IMR-90 (cell line): ENCODE measurements at regions not wholly inside any gene's neighbourhood (a gene's known extent, or its start where the extent isn't known, plus 50 kb on each side); places are given as distances from the start of the nearest gene placed in this dataset.

Experiments used
- ATAC-seq: fragments of 200-7000 bp; cut with Tn5 transposase; 2 replicates; pipeline ENCODE4 v1.9.1; 2020; ENCODE audit warnings: low read depth, mild to moderate bottlenecking, moderate library complexity
- BruUV-seq: library from RNA; stranded (reverse); fragments of 400-500 nt; replicated peaks from 2 replicates; lab custom pipeline; 2021; lab: Mats Ljungman, UMichigan
- CTCF ChIA-PET: fragments of 300-600 bp; formaldehyde crosslinking; extraction: SDS; loops from one replicate; lab custom pipeline; 2021; ENCODE audit warnings: antibody characterized with exemption; lab: Yijun Ruan, JAX
- POLR2A ChIA-PET: fragments of 300-600 bp; sonication (Branson Sonifier 250); formaldehyde crosslinking; loops from one replicate; lab custom pipeline; 2022; ENCODE audit warnings: antibody characterized with exemption; ENCODE audit not compliant: unreplicated experiment; lab: Charles Lee
- DNase-seq: peaks from one replicate; pipeline ENCODE4 v3.0.0; 2013
- H2AFZ ChIP-seq: replicated peaks from 2 replicates; pipeline ENCODE3; 2013; ENCODE audit warnings: low read length, mild to moderate bottlenecking; ENCODE audit not compliant: poor library complexity
- H2AK5ac ChIP-seq: 2 replicates; pipeline ENCODE4 v1.6.1; 2013; ENCODE audit warnings: low read depth, low read length, inconsistent platforms
- H2AK9ac ChIP-seq: replicated peaks from 2 replicates; pipeline ENCODE3; 2013; ENCODE audit warnings: mild to moderate bottlenecking, low read depth, low read length, moderate library complexity; ENCODE audit not compliant: poor library complexity
- H2BK120ac ChIP-seq: 2 replicates; pipeline ENCODE4 v1.6.1; 2013; ENCODE audit warnings: low read depth, low read length, inconsistent platforms
- H2BK15ac ChIP-seq: 3 replicates; pipeline ENCODE4 v1.6.1; 2013; ENCODE audit warnings: low read depth, low read length, inconsistent platforms
- H2BK20ac ChIP-seq: 2 replicates; pipeline ENCODE4 v1.6.1; 2013; ENCODE audit warnings: low read depth, mild to moderate bottlenecking, inconsistent platforms, low read length, moderate library complexity
- H2BK5ac ChIP-seq: 2 replicates; pipeline ENCODE4 v1.6.1; 2013; ENCODE audit warnings: mild to moderate bottlenecking, low read depth, low read length, inconsistent platforms; ENCODE audit not compliant: poor library complexity, severe bottlenecking
- H3K14ac ChIP-seq: replicated peaks from 2 replicates; pipeline ENCODE4 v1.6.1; 2013; ENCODE audit warnings: low read depth, low read length, inconsistent platforms
- H3K18ac ChIP-seq: 2 replicates; pipeline ENCODE4 v1.6.1; 2013; ENCODE audit warnings: low read depth, low read length, control low read depth
- H3K23ac ChIP-seq: 2 replicates; pipeline ENCODE4 v1.6.1; 2013; ENCODE audit warnings: low read depth, low read length, inconsistent platforms
- H3K27ac ChIP-seq: 2 replicates; pipeline ENCODE4 v1.5.1; 2013; ENCODE audit warnings: mild to moderate bottlenecking, control low read depth, low read length; ENCODE audit not compliant: insufficient read depth
- H3K27me3 ChIP-seq: 2 replicates; pipeline ENCODE4 v1.6.1; 2013; ENCODE audit warnings: low read length; ENCODE audit not compliant: control insufficient read depth, insufficient read depth
- H3K36me3 ChIP-seq: 2 replicates; pipeline ENCODE4 v1.6.1; 2013; ENCODE audit warnings: low read length, mixed read lengths; ENCODE audit not compliant: control insufficient read depth, insufficient read depth
- H3K4ac ChIP-seq: 2 replicates; pipeline ENCODE4 v1.6.1; 2013; ENCODE audit warnings: low read depth, low read length, inconsistent platforms
- H3K4me1 ChIP-seq: 2 replicates; pipeline ENCODE4 v1.6.1; 2013; ENCODE audit warnings: low read length, mixed read lengths; ENCODE audit not compliant: control insufficient read depth, insufficient read depth
- H3K4me2 ChIP-seq: 2 replicates; pipeline ENCODE4 v1.6.1; 2013; ENCODE audit warnings: low read depth, mild to moderate bottlenecking, control low read depth, low read length, moderate library complexity
- H3K4me3 ChIP-seq: 2 replicates; pipeline ENCODE4 v1.5.1; 2013; ENCODE audit warnings: low read depth, mild to moderate bottlenecking, control low read depth, low read length, moderate library complexity; ENCODE audit not compliant: insufficient read depth
- H3K56ac ChIP-seq: 2 replicates; pipeline ENCODE4 v1.6.1; 2013; ENCODE audit warnings: low read length, inconsistent platforms; ENCODE audit not compliant: insufficient read depth; ENCODE audit errors: extremely low read depth
- H3K79me1 ChIP-seq, 2 experiments: 2 replicates each; pipeline ENCODE4 v1.6.1; 2013; ENCODE audit warnings: low read length in 2 of 2, inconsistent platforms in 1 of 2, low read depth in 1 of 2
- H3K9ac ChIP-seq: 2 replicates; pipeline ENCODE4 v1.6.1; 2013; ENCODE audit warnings: low read depth, low read length, control low read depth
- H3K9me1 ChIP-seq: 2 replicates; pipeline ENCODE4 v1.6.1; 2013; ENCODE audit warnings: low read length, inconsistent platforms; ENCODE audit not compliant: insufficient read depth
- H3K9me3 ChIP-seq: 2 replicates; pipeline ENCODE4 v1.6.1; 2013; ENCODE audit warnings: low read length; ENCODE audit not compliant: control insufficient read depth, insufficient read depth
- H4K20me1 ChIP-seq: 2 replicates; pipeline ENCODE4 v1.6.1; 2013; ENCODE audit warnings: low read length, inconsistent platforms; ENCODE audit not compliant: insufficient read depth
- H4K5ac ChIP-seq: 2 replicates; pipeline ENCODE4 v1.6.1; 2013; ENCODE audit warnings: mild to moderate bottlenecking, low read depth, low read length, control low read depth
- H4K8ac ChIP-seq, 2 experiments: 2 replicates each; pipeline ENCODE4 v1.6.1; 2013; ENCODE audit warnings: low read depth in 2 of 2, low read length in 2 of 2, control low read depth in 1 of 2, inconsistent platforms in 1 of 2
- H4K91ac ChIP-seq: 2 replicates; pipeline ENCODE4 v1.6.1; 2013; ENCODE audit warnings: low read depth, low read length, inconsistent platforms; ENCODE audit not compliant: insufficient read depth
- CHD1 ChIP-seq: IDR thresholded peaks from 2 replicates; pipeline ENCODE4 v1.6.1; 2012; ENCODE audit warnings: low read depth, low read length, improper control_type of control experiment
- MAZ ChIP-seq: IDR thresholded peaks from 2 replicates; pipeline ENCODE4 v1.6.1; 2012; ENCODE audit warnings: low read depth, mild to moderate bottlenecking, low read length, improper control_type of control experiment, moderate library complexity, borderline replicate concordance
- WGBS, 2 experiments: methylation state at CpG; one replicate each; pipeline versions ENCODE4 v1.1.5 to v1.1.7; 2013; ENCODE audit warnings: missing lambda C conversion rate in 2 of 2; ENCODE audit not compliant: insufficient read length in 1 of 2; ENCODE audit errors: extremely low coverage in 2 of 2; 5-methylcytosine and 5-hydroxymethylcytosine counted together
- dilution Hi-C: fragments of 300-500 bp; cut with HindIII; formaldehyde crosslinking; loops from one replicate; pipeline ENCODE4 v1.14.3; 2018; ENCODE audit warnings: low sequenced_read_pairs; ENCODE audit not compliant: unreplicated experiment
- in situ Hi-C: fragments of 300-500 bp; cut with MboI; formaldehyde crosslinking; loops from 3 replicates; pipeline ENCODE4 v1.14.3; 2019; ENCODE audit warnings: low sequenced_read_pairs, inconsistent platforms, mixed read lengths
- intact Hi-C: fragments of 100-400 bp; cut with micrococcal nuclease; formaldehyde crosslinking; loops from 2 replicates; pipeline ENCODE4 v1.10.0; 2022

- H4K91ac ChIP-seq = 0 out of 2 replicates have a peak overlapping the region, but pooled peaks have one; percentile 11
- H3K4me3 ChIP-seq = no peak overlapping the region
- no TSS peak for BruUV-seq
- peak overlapping the region; percentile 78 for H2BK120ac ChIP-seq
- peak overlapping the region; percentile 64; the same call in 1 of the 2 replicates for H3K4ac ChIP-seq
- peak overlapping the region; percentile 27; the same call in 2 of the 3 replicates for H2BK15ac ChIP-seq
- TF ChIP-seq CHD1 = no peak
- 0 out of 2 replicates have a peak, but pooled peaks have one; percentile 10 for TF ChIP-seq MAZ
- no peak overlapping the region for H2AK9ac ChIP-seq
- WGBS, 2 experiments = no CpG with 5 or more reads among the region's 3 CpGs
- intact Hi-C loops = loop anchor here (2.0 to 5.0 kb wide), 4 partner anchors 132 to 378 kb away; no protein-coding TSS in a partner anchor
- H2BK20ac ChIP-seq = peak overlapping the region; percentile 92; the same call in 1 of the 2 replicates
- peak overlapping the region; percentile 61; the same call in 1 of the 2 replicates for H3K23ac ChIP-seq
- peaks cover 29% of the 10 kb centered on the region for H3K4me1 ChIP-seq
- H2BK5ac ChIP-seq = peak overlapping the region; percentile 98
- peak overlapping the region; percentile 59 for H3K56ac ChIP-seq
- H4K20me1 ChIP-seq = no peaks in the 10 kb centered on the region
- no peaks in the 10 kb centered on the region for H3K27me3 ChIP-seq
- no peak overlapping the region for H3K9ac ChIP-seq
- H2AFZ ChIP-seq = no peak overlapping the region
- H3K9me1 ChIP-seq = peaks cover 25% of the 10 kb centered on the region
- H3K79me1 ChIP-seq = peaks cover 0 to 16% of the 10 kb centered on the region in 2 experiments; a peak in 1 of 4 replicates
- ChIA-PET CTCF (no interaction called here), POLR2A (interaction anchor here (0.6 to 0.7 kb wide), 4 partner anchors 16 to 167 kb away, joined by 3 to 7 read pairs (median 5); no protein-coding TSS in a partner anchor)
- H3K36me3 ChIP-seq = no peaks in the 10 kb centered on the region
- ATAC-seq = peak; percentile 16
- peak overlapping the region; percentile 60; the same call in 1 of the 2 replicates for H3K4me2 ChIP-seq
- H3K9me3 ChIP-seq = no peaks in the 10 kb centered on the region
- in situ Hi-C loops = loop anchor here (10.0 kb wide), 1 partner anchor 134 kb away; no protein-coding TSS in a partner anchor
- peak overlapping the region; percentile 53; the same call in 1 of the 2 replicates for H3K14ac ChIP-seq
- peak overlapping the region; percentile 93; the same call in 1 of the 2 replicates for H3K18ac ChIP-seq
- peak overlapping the region; percentile 66; the same call in 1 of the 2 replicates for H4K5ac ChIP-seq
- no peak overlapping the region for H2AK5ac ChIP-seq
- dilution Hi-C loops = no loop called here
- H4K8ac ChIP-seq = peak overlapping the region; percentile 85 to 89
- peak overlapping the region; percentile 43; the same call in 1 of the 2 replicates for H3K27ac ChIP-seq
- DNase-seq = peak; percentile 82
Measured at GRCh38 chr3:55330756-55331155, 156.3 kb downstream of the WNT5A start.
